ENCODE measurements at regions not wholly inside any gene's neighbourhood (a gene's known extent, or its start where the extent isn't known, plus 50 kb on each side); places are given as distances from the start of the nearest gene placed in this dataset.

- no peak for TF ChIP-seq POLR2A (IDR thresholded peaks at IDR 0.05; ENCODE audit: low read depth, low read length)
- no peak for TF ChIP-seq TAF1 (IDR thresholded peaks at IDR 0.05; ENCODE audit: low read depth, low read length)
- TF ChIP-seq POLR2AphosphoS5 (IDR thresholded peaks at IDR 0.05; ENCODE audit: low read depth, low read length): no peak
- no peak for TF ChIP-seq SPI1 (IDR thresholded peaks at IDR 0.05; ENCODE audit: low read depth, low read length)
- no peak for TF ChIP-seq PAX5 (IDR thresholded peaks at IDR 0.05; ENCODE audit: insufficient read depth, low read length, severe bottlenecking)
- TF ChIP-seq POU2F2 (IDR thresholded peaks at IDR 0.05; ENCODE audit: low read depth, low read length): no peak
These were observed 242.8 kb downstream of the TBL1XR1 start for GRCh38 chr3:176954517-176954916.

Measured in GM12891 (cell line).